ENCODE measurements at regions not wholly inside any gene's neighbourhood (a gene's known extent, or its start where the extent isn't known, plus 50 kb on each side); places are given as distances from the start of the nearest gene placed in this dataset.

DNA sequence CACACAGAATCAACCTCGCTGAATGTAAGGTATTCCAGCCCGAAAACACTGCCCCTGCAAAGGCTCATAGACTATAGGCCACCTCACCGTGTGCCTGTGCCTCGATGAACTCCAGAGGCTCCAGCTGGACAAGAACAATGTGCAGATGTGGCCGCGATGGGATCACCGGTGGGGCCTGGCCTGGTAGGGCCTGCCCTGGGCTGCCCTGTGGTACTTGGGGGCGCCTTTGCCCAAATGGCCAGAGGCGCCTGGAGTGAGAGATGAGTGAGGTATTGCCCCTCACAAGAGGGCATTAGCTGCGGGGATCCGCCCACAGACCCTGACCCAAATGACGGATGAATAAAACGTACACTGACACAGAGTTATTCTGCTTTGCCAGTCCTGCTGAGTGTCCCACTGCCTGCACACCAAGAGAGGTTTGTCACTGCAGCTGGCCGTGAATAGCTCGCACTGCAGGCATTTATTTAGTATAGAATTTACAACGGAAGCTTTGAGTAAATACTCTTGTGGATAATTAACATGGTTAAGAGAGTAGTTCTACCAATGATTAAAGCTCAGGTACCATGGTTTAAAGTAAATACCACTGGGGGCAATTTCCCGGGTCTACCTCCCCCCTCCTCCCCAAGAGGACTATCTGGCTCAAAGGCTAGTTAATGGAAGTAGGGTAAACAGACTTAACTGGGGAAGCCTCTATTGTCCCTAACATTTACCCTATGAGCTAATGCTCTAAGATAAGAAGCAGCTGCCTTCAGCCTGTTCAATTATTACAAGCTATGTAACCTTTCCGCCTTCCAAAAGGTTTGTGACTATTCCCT lies 101.1 kb upstream of the IGLL5 start:
- TF ChIP-seq, protein P1, sequence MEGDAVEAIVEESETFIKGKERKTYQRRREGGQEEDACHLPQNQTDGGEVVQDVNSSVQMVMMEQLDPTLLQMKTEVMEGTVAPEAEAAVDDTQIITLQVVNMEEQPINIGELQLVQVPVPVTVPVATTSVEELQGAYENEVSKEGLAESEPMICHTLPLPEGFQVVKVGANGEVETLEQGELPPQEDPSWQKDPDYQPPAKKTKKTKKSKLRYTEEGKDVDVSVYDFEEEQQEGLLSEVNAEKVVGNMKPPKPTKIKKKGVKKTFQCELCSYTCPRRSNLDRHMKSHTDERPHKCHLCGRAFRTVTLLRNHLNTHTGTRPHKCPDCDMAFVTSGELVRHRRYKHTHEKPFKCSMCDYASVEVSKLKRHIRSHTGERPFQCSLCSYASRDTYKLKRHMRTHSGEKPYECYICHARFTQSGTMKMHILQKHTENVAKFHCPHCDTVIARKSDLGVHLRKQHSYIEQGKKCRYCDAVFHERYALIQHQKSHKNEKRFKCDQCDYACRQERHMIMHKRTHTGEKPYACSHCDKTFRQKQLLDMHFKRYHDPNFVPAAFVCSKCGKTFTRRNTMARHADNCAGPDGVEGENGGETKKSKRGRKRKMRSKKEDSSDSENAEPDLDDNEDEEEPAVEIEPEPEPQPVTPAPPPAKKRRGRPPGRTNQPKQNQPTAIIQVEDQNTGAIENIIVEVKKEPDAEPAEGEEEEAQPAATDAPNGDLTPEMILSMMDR (IDR thresholded peaks at IDR 0.05) = no peak
- no peak for TF ChIP-seq POLR2A (IDR thresholded peaks at IDR 0.05)
- TF ChIP-seq EP300 (IDR thresholded peaks at IDR 0.05) = no peak

Measured in ovary (tissue), 3 donors.